Neural progenitor cell (in vitro differentiated cells): ENCODE measurements at regions not wholly inside any gene's neighbourhood (a gene's known extent, or its start where the extent isn't known, plus 50 kb on each side); places are given as distances from the start of the nearest gene placed in this dataset.

Source experiments
- DNase-seq: peaks from one replicate; pipeline ENCODE4 v3.0.0-alpha.2; 2016; ENCODE audit warnings: low spot score
- H2AFZ ChIP-seq: fragments of 200-600 bp; sonication (generic); replicated peaks from 2 replicates; pipeline ENCODE4 v1.6.1; 2016; ENCODE audit warnings: antibody characterized with exemption
- H3F3A ChIP-seq: fragments of 200-600 bp; sonication (generic); 2 replicates; pipeline ENCODE4 v1.6.1; 2016; ENCODE audit warnings: antibody characterized with exemption, low read depth
- H3K27ac ChIP-seq: fragments of 200-600 bp; sonication (generic); 2 replicates; pipeline ENCODE4 v1.5.1; 2016; ENCODE audit warnings: mild to moderate bottlenecking
- H3K27me3 ChIP-seq: fragments of 200-600 bp; sonication (generic); 2 replicates; pipeline ENCODE4 v1.6.1; 2016; ENCODE audit warnings: mild to moderate bottlenecking, moderate library complexity
- H3K36me3 ChIP-seq: fragments of 200-600 bp; sonication (generic); 2 replicates; pipeline ENCODE4 v1.5.1; 2016
- H3K4me1 ChIP-seq: fragments of 200-600 bp; sonication (generic); 2 replicates; pipeline ENCODE4 v1.6.1; 2016; ENCODE audit warnings: mixed run types
- H3K4me2 ChIP-seq: fragments of 200-600 bp; sonication (generic); 2 replicates; pipeline ENCODE4 v1.6.1; 2016
- H3K4me3 ChIP-seq: fragments of 200-600 bp; sonication (generic); 2 replicates; pipeline ENCODE4 v1.5.1; 2016
- H3K79me2 ChIP-seq: fragments of 200-600 bp; sonication (generic); 2 replicates; pipeline ENCODE4 v1.6.1; 2016; ENCODE audit warnings: low read depth
- H3K9ac ChIP-seq: fragments of 200-600 bp; sonication (generic); 2 replicates; pipeline ENCODE4 v1.6.1; 2016
- H3K9me3 ChIP-seq: fragments of 200-600 bp; sonication (generic); 2 replicates; pipeline ENCODE4 v1.5.1; 2016; ENCODE audit warnings: low read depth
- H4K20me1 ChIP-seq: fragments of 200-600 bp; sonication (generic); 2 replicates; pipeline ENCODE4 v1.6.1; 2016; ENCODE audit warnings: low read depth
- H3K27ac Mint-ChIP-seq: 3 replicates; pipeline ENCODE4 v1.8.0; 2021; ENCODE audit warnings: mixed read lengths
- H3K27me3 Mint-ChIP-seq: 2 replicates; pipeline ENCODE4 v1.8.0; 2022; ENCODE audit warnings: low read depth, mild to moderate bottlenecking, inconsistent platforms, moderate library complexity, mixed read lengths; ENCODE audit not compliant: insufficient read depth
- H3K36me3 Mint-ChIP-seq: 3 replicates; pipeline ENCODE4 v1.8.0; 2021; ENCODE audit warnings: mixed read lengths
- H3K4me1 Mint-ChIP-seq: 3 replicates; pipeline ENCODE4 v1.8.0; 2021; ENCODE audit warnings: mixed read lengths
- H3K4me3 Mint-ChIP-seq: 3 replicates; pipeline ENCODE4 v1.8.0; 2021; ENCODE audit warnings: mild to moderate bottlenecking, moderate library complexity, mixed read lengths
- H3K9me3 Mint-ChIP-seq: 3 replicates; pipeline ENCODE4 v1.8.0; 2020; ENCODE audit warnings: mixed read lengths
- CTCF ChIP-seq: fragments of 200-600 bp; sonication (generic); IDR thresholded peaks from 2 replicates; pipeline ENCODE4 v1.5.1; 2017; ENCODE audit warnings: antibody characterized with exemption, mild to moderate bottlenecking
- EZH2 ChIP-seq: fragments of 200-600 bp; sonication (generic); IDR thresholded peaks from 2 replicates; pipeline ENCODE4 v1.6.1; 2017; ENCODE audit warnings: antibody characterized with exemption, mild to moderate bottlenecking, moderate library complexity
- EZH2phosphoT487 ChIP-seq: fragments of 200-600 bp; sonication (generic); IDR thresholded peaks from 2 replicates; pipeline ENCODE4 v1.6.1; 2017; ENCODE audit warnings: antibody characterized with exemption

DNA sequence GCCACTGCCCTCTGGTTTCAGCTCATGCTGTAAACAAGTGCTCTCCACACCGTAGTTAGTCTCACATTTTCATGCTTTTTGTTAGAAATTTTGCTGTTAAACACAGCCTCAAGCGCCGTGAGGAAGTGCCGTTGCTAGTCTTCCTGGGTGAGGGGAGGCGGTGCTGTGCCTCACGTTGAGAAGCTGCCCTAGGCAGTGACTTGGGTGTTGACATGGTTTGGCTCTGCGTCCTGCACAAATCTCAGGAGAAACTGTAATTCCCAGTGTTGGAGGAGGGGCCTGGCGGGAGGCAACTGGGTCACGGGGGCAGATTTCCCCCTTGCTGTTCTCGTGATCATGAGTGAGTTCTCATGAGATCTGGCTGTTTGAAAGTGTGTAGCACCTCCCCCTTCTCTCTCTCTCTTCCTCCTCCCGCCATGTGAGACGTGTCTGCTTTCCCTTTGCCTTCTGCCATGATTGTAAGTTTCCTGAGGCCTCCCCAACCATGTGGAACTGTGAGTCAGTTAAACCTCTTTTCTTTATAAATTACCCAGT is 95.8 kb downstream of the ERMARD start:
- H2AFZ ChIP-seq = no peak overlapping the region

GRCh38 chr6:169846286-169847056 is 95.0 kb downstream of the ERMARD start:
- no peak overlapping the region for H3K4me3 Mint-ChIP-seq
- Histone ChIP-seq H3K4me3 (no peak overlapping the region), H3K79me2 (no peaks in the 10 kb centered on the region), H3K4me1 (no peaks in the 10 kb centered on the region), H3K27me3 (no peaks in the 10 kb centered on the region), H3K36me3 (no peaks in the 10 kb centered on the region), H3K9me3 (no peaks in the 10 kb centered on the region), H3F3A (peaks cover 4% of the 10 kb centered on the region), H2AFZ (no peak overlapping the region), H3K27ac (no peak overlapping the region), H3K4me2 (no peak overlapping the region), H4K20me1 (no peaks in the 10 kb centered on the region), H3K9ac (no peak overlapping the region)
- DNase-seq = no peak
- peaks cover 7% of the 10 kb centered on the region for H3K9me3 Mint-ChIP-seq
- TF ChIP-seq EZH2phosphoT487 (no peak), CTCF (no peak), EZH2 (no peak)
- peaks cover 16% of the 10 kb centered on the region for H3K4me1 Mint-ChIP-seq
- peaks cover 15% of the 10 kb centered on the region for H3K27me3 Mint-ChIP-seq
- H3K27ac Mint-ChIP-seq = peak overlapping the region; percentile 13
- no peaks in the 10 kb centered on the region for H3K36me3 Mint-ChIP-seq

More for the DNA sequence above, 95.8 kb downstream of the ERMARD start:
- peak overlapping the region; percentile 13 for H3K27ac Mint-ChIP-seq
- Histone ChIP-seq H3K36me3 (no peaks in the 10 kb centered on the region), H3K4me2 (no peak overlapping the region), H3K4me3 (no peak overlapping the region), H3K27ac (no peak overlapping the region), H3K4me1 (peaks cover 5% of the 10 kb centered on the region), H3K9me3 (no peaks in the 10 kb centered on the region), H3K27me3 (no peaks in the 10 kb centered on the region), H4K20me1 (no peaks in the 10 kb centered on the region), H3K79me2 (no peaks in the 10 kb centered on the region), H3F3A (peaks cover 11% of the 10 kb centered on the region), H3K9ac (no peak overlapping the region)
- TF ChIP-seq EZH2 = no peak
- no peak for TF ChIP-seq EZH2phosphoT487
- TF ChIP-seq CTCF = no peak
- H3K9me3 Mint-ChIP-seq = peaks cover 7% of the 10 kb centered on the region
- H3K36me3 Mint-ChIP-seq = no peaks in the 10 kb centered on the region
- no peak overlapping the region for H3K4me3 Mint-ChIP-seq
- H3K4me1 Mint-ChIP-seq = peaks cover 22% of the 10 kb centered on the region
- H3K27me3 Mint-ChIP-seq = peaks cover 15% of the 10 kb centered on the region
- no peak for DNase-seq

DNA sequence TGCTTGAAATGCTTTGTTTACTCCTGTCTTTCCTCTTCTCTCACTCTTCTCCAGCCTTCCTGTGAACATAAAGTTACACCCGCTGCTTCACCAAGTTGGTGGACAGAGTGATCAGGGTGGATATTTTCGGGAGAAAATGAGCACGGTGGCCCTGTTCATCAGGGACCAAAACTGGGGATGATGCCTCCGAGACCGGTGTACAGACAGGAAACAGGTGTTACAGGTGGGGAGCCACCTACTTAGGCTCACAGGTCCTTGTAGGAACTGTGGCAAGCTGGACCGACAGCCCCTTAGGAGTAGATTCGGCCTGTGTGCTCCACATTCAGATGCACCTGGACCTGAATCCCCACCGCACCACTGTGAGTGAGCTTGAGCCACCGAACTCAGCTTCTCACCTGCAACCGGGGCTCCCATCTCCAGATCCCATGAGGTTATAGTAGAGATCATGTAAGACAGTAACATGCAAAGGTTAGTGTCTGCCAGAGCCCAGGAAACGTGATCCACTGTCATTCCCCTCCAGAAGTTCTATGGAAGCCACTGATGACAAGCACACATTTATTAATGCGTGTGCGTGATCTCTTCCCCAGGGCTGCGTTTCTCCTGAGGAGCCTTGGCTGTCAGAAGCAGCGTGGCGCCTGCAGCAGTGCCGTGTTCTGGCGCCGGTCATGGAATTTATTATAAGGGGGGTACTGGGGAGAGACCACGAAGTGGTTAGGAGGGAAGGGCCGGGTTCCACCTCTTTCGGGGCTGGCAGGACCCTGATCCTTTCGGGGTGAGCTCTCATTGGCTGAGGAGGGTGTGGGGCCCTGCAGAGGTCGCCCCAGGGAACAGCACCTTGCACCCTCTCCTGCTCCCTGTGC is 94.2 kb downstream of the ERMARD start:
- no peak overlapping the region for H3K9ac ChIP-seq
- no peaks in the 10 kb centered on the region for H3F3A ChIP-seq
- H3K4me3 Mint-ChIP-seq = no peak overlapping the region
- H3K36me3 ChIP-seq = no peaks in the 10 kb centered on the region
- TF ChIP-seq CTCF (no peak), EZH2 (no peak), EZH2phosphoT487 (no peak)
- no peaks in the 10 kb centered on the region for H3K4me1 ChIP-seq
- H3K27me3 ChIP-seq = no peaks in the 10 kb centered on the region
- peaks cover 14% of the 10 kb centered on the region for H3K27me3 Mint-ChIP-seq
- H3K4me2 ChIP-seq = no peak overlapping the region
- H3K9me3 ChIP-seq = no peaks in the 10 kb centered on the region
- H3K9me3 Mint-ChIP-seq = peaks cover 7% of the 10 kb centered on the region
- no peak overlapping the region for H3K27ac ChIP-seq
- H3K4me1 Mint-ChIP-seq = peaks cover 10% of the 10 kb centered on the region
- no peak overlapping the region for H2AFZ ChIP-seq
- H3K27ac Mint-ChIP-seq = no peak overlapping the region
- H4K20me1 ChIP-seq = no peaks in the 10 kb centered on the region
- DNase-seq = no peak
- no peaks in the 10 kb centered on the region for H3K79me2 ChIP-seq
- H3K4me3 ChIP-seq = no peak overlapping the region
- no peaks in the 10 kb centered on the region for H3K36me3 Mint-ChIP-seq
